ENCODE measurements at regions not wholly inside any gene's neighbourhood (a gene's known extent, or its start where the extent isn't known, plus 50 kb on each side); places are given as distances from the start of the nearest gene placed in this dataset.

DNA sequence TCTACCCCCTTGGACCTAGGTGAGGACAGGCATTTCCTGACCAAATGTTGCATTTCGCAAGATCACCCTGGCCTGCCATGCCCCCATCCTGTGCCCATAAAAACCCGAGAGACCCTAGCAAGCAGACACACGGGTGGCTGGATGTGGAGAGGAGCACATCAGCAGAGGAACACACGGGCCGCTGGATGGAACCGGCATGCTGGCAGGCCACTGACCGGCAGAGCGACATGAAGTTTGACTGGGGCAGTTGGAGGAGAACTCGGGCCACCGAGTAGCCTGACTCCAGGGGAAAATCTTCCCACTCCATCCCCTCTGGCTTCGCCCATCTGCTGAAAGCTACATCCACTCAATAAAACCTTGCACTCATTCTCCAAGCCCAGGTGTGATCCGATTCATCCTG lies 329.3 kb downstream of the FGF9 start:
- no peak for DNase-seq (ENCODE audit: low read depth, low spot score)
- Histone ChIP-seq H3K27ac (ENCODE audit: control insufficient read depth, insufficient read depth, low read length) (no peak overlapping the region), H3K27me3 (ENCODE audit: control insufficient read depth, extremely low read depth, insufficient read depth, low read length) (no peaks in the 10 kb centered on the region), H3K4me3 (ENCODE audit: control insufficient read depth in 2 of 3, extremely low read depth in 1 of 3, insufficient read depth in 2 of 3, low read depth in 1 of 3, low read length in 3 of 3) (no peak overlapping the region), H3K79me2 (ENCODE audit: control insufficient read depth, insufficient read depth, low read length) (no peaks in the 10 kb centered on the region), H3K4me1 (ENCODE audit: control insufficient read depth, extremely low read depth, insufficient read depth, low read length) (no peaks in the 10 kb centered on the region), H3K9ac (ENCODE audit: control insufficient read depth, extremely low read depth, insufficient read depth, low read length) (no peak overlapping the region), H2AFZ (ENCODE audit: control insufficient read depth, low read length) (no peak overlapping the region), H3K9me3 (ENCODE audit: control insufficient read depth, low read depth, low read length) (no peaks in the 10 kb centered on the region), H3K36me3 (ENCODE audit: control insufficient read depth in 2 of 2, extremely low read depth in 1 of 2, insufficient read depth in 2 of 2, low read length in 2 of 2) (no peaks in the 10 kb centered on the region), H3K4me2 (ENCODE audit: control insufficient read depth, extremely low read depth, insufficient read depth, low read depth, low read length) (no peak overlapping the region), H4K20me1 (ENCODE audit: control insufficient read depth, extremely low read depth, insufficient read depth, low read length) (no peaks in the 10 kb centered on the region), H3K9me1 (ENCODE audit: control insufficient read depth, extremely low read depth, insufficient read depth, low read length) (no peaks in the 10 kb centered on the region)
- dilution Hi-C loops (cut with MboI; ENCODE audit: extremely low pct_ligation_motif_present, low sequenced_read_pairs): no loop called here
- FAIRE-seq: no peak
- no peak for TF ChIP-seq EZH2 (IDR thresholded peaks at IDR 0.05; ENCODE audit: low read length)
- TF ChIP-seq, protein P1, sequence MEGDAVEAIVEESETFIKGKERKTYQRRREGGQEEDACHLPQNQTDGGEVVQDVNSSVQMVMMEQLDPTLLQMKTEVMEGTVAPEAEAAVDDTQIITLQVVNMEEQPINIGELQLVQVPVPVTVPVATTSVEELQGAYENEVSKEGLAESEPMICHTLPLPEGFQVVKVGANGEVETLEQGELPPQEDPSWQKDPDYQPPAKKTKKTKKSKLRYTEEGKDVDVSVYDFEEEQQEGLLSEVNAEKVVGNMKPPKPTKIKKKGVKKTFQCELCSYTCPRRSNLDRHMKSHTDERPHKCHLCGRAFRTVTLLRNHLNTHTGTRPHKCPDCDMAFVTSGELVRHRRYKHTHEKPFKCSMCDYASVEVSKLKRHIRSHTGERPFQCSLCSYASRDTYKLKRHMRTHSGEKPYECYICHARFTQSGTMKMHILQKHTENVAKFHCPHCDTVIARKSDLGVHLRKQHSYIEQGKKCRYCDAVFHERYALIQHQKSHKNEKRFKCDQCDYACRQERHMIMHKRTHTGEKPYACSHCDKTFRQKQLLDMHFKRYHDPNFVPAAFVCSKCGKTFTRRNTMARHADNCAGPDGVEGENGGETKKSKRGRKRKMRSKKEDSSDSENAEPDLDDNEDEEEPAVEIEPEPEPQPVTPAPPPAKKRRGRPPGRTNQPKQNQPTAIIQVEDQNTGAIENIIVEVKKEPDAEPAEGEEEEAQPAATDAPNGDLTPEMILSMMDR (optimal IDR thresholded peaks at IDR 0.05 in 1 of 3, IDR thresholded peaks at IDR 0.05 in 1 of 3, conservative IDR thresholded peaks at IDR 0.05 in 1 of 3; ENCODE audit: extremely low read depth in 1 of 3, insufficient read depth in 2 of 3, low read length in 3 of 3): no peak

DNA sequence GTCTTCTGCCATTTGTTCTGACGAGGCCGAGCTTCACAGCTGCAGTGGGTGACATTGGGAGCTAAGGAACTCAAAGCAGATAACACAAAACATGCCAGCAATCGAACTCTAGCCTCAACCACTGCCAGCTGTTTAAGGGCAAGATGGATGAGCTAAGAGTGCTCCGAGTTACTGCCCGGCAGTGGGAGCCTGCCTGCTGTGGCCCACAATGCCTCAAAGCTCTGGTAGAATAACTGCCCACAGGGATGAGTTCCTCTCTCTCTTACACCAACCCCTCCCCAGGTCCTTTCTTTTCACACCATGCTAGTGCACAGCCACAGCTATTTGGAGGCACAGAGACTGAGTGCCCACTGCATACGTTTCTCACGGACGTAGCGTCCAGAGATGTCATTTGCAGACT lies 330.5 kb downstream of the FGF9 start:
- Histone ChIP-seq H3K4me3 (ENCODE audit: control insufficient read depth in 2 of 3, extremely low read depth in 1 of 3, insufficient read depth in 2 of 3, low read depth in 1 of 3, low read length in 3 of 3) (no peak overlapping the region), H3K27me3 (ENCODE audit: control insufficient read depth, extremely low read depth, insufficient read depth, low read length) (no peaks in the 10 kb centered on the region), H3K9ac (ENCODE audit: control insufficient read depth, extremely low read depth, insufficient read depth, low read length) (no peak overlapping the region), H2AFZ (ENCODE audit: control insufficient read depth, low read length) (no peak overlapping the region), H3K9me3 (ENCODE audit: control insufficient read depth, low read depth, low read length) (no peaks in the 10 kb centered on the region), H3K27ac (ENCODE audit: control insufficient read depth, insufficient read depth, low read length) (no peak overlapping the region), H3K9me1 (ENCODE audit: control insufficient read depth, extremely low read depth, insufficient read depth, low read length) (no peaks in the 10 kb centered on the region), H3K4me2 (ENCODE audit: control insufficient read depth, extremely low read depth, insufficient read depth, low read depth, low read length) (no peak overlapping the region), H3K4me1 (ENCODE audit: control insufficient read depth, extremely low read depth, insufficient read depth, low read length) (no peaks in the 10 kb centered on the region), H4K20me1 (ENCODE audit: control insufficient read depth, extremely low read depth, insufficient read depth, low read length) (no peaks in the 10 kb centered on the region), H3K36me3 (ENCODE audit: control insufficient read depth in 2 of 2, extremely low read depth in 1 of 2, insufficient read depth in 2 of 2, low read length in 2 of 2) (no peaks in the 10 kb centered on the region), H3K79me2 (ENCODE audit: control insufficient read depth, insufficient read depth, low read length) (no peaks in the 10 kb centered on the region)
- dilution Hi-C loops (cut with MboI; ENCODE audit: extremely low pct_ligation_motif_present, low sequenced_read_pairs): no loop called here
- no peak for TF ChIP-seq EZH2 (IDR thresholded peaks at IDR 0.05; ENCODE audit: low read length)
- TF ChIP-seq, protein P1 (optimal IDR thresholded peaks at IDR 0.05 in 1 of 3, IDR thresholded peaks at IDR 0.05 in 1 of 3, conservative IDR thresholded peaks at IDR 0.05 in 1 of 3; ENCODE audit: extremely low read depth in 1 of 3, insufficient read depth in 2 of 3, low read length in 3 of 3): no peak
- DNase-seq (ENCODE audit: low read depth, low spot score) (no peak), FAIRE-seq (no peak)

Data from keratinocyte (primary cell).